ENCODE measurements at regions not wholly inside any gene's neighbourhood (a gene's known extent, or its start where the extent isn't known, plus 50 kb on each side); places are given as distances from the start of the nearest gene placed in this dataset.

GRCh38 chr4:138857416-138857815 lies 158.2 kb upstream of the NOCT start:
- TF ChIP-seq CTCF (IDR thresholded peaks at IDR 0.05) (no peak), POLR2A (IDR thresholded peaks at IDR 0.05) (no peak)

All from esophagus squamous epithelium (tissue), 4 donors.